ENCODE measurements at regions not wholly inside any gene's neighbourhood (a gene's known extent, or its start where the extent isn't known, plus 50 kb on each side); places are given as distances from the start of the nearest gene placed in this dataset.
"Not testable (repeated sequence)": the region's sequence is repeated elsewhere in the genome, so short reads cannot be mapped to it uniquely, and the experiment has no call there.

DNA sequence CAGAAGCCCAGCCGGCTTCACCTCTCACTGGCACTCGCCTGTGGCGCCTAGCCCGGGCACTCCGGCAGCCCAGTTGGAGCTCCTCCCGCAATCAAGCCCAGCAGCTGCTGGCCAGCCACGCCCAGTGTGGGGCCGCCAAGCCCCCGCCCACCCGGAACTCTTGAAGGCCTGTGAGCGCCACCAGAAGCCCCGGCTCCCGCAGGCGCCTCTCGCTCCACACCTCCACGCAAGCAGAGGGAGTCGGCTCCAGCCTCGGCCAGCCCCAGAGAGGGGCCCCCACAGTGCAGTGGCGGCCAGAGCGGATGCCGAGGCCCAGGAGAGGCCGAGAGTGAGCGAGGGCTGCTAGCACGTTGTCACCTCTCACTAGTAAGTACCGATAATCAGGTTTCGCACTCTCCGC is 240.7 kb downstream of the TFEC start:
- Histone ChIP-seq H2AFZ (ENCODE audit: low read depth, low read length) (no peak overlapping the region), H3K4me2 (ENCODE audit: low read length) (no peak overlapping the region), H3K9ac (ENCODE audit: low read length) (no peak overlapping the region), H3K79me2 (replicated peaks; ENCODE audit: insufficient read depth, low read length) (no peaks in the 10 kb centered on the region), H3K27me3 (ENCODE audit: insufficient read depth, low read depth, low read length) (no peaks in the 10 kb centered on the region), H3K9me2 (ENCODE audit: insufficient read depth, low read length) (no peaks in the 10 kb centered on the region), H3K4me3 (ENCODE audit: low read length) (no peak overlapping the region), H4K20me1 (ENCODE audit: insufficient read depth) (no peaks in the 10 kb centered on the region), H3K27ac (ENCODE audit: low read length) (no peak overlapping the region), H3F3A (ENCODE audit: insufficient read depth, low read length, poor library complexity, severe bottlenecking) (no peaks in the 10 kb centered on the region), H3K36me3 (ENCODE audit: insufficient read depth, low read length) (no peaks in the 10 kb centered on the region), H3K9me3 (ENCODE audit: low read length) (no peaks in the 10 kb centered on the region)
- no peak for TF ChIP-seq MXI1 (conservative IDR thresholded peaks at IDR 0.05; ENCODE audit: poor library complexity, severe bottlenecking)
- no peak for TF ChIP-seq EZH2 (IDR thresholded peaks at IDR 0.05; ENCODE audit: borderline replicate concordance, insufficient read depth, low read length, poor library complexity, severe bottlenecking)
- no peak for TF ChIP-seq TAF1 (IDR thresholded peaks at IDR 0.05; ENCODE audit: low read depth)
- no peak for TF ChIP-seq REST (IDR thresholded peaks at IDR 0.05; ENCODE audit: borderline replicate concordance)
- no peak for TF ChIP-seq POLR2AphosphoS5 (IDR thresholded peaks at IDR 0.05)
- no peak for TF ChIP-seq SMC3 (conservative IDR thresholded peaks at IDR 0.05; ENCODE audit: poor library complexity)
- no peak for TF ChIP-seq EP300 (conservative IDR thresholded peaks at IDR 0.05; ENCODE audit: poor library complexity, severe bottlenecking)
- TF ChIP-seq, protein P1, sequence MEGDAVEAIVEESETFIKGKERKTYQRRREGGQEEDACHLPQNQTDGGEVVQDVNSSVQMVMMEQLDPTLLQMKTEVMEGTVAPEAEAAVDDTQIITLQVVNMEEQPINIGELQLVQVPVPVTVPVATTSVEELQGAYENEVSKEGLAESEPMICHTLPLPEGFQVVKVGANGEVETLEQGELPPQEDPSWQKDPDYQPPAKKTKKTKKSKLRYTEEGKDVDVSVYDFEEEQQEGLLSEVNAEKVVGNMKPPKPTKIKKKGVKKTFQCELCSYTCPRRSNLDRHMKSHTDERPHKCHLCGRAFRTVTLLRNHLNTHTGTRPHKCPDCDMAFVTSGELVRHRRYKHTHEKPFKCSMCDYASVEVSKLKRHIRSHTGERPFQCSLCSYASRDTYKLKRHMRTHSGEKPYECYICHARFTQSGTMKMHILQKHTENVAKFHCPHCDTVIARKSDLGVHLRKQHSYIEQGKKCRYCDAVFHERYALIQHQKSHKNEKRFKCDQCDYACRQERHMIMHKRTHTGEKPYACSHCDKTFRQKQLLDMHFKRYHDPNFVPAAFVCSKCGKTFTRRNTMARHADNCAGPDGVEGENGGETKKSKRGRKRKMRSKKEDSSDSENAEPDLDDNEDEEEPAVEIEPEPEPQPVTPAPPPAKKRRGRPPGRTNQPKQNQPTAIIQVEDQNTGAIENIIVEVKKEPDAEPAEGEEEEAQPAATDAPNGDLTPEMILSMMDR (IDR thresholded peaks at IDR 0.05; ENCODE audit: poor library complexity, severe bottlenecking) = no peak
- no peak for TF ChIP-seq RAD21 (conservative IDR thresholded peaks at IDR 0.05)

DNA sequence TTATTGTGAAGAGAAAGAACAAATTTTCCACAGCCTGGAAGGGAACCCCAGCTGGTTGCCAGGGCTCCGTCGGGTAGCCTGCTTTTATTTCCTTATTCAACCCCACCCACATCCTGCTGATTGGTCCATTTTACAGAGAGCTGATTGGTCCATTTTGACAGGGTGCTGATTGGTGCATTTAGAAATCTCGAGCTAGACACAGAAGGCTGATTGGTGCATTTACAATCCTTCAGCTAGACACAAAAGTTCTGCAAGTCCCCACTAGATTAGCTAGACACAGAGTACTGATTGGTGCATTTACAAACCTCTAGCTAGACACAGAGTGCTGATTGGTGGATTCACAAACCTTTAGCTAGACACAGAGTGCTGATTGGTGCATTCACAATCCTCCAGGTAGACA is 241.1 kb downstream of the TFEC start:
- H3K27me3 ChIP-seq (ENCODE audit: insufficient read depth, low read depth, low read length); H3K36me3 ChIP-seq (ENCODE audit: insufficient read depth, low read length); H3K79me2 ChIP-seq (replicated peaks; ENCODE audit: insufficient read depth, low read length); H3K9me2 ChIP-seq (ENCODE audit: insufficient read depth, low read length); H3K9ac ChIP-seq (ENCODE audit: low read length); H3K4me2 ChIP-seq (ENCODE audit: low read length); H3K9me3 ChIP-seq (ENCODE audit: low read length); H3K4me3 ChIP-seq (ENCODE audit: low read length); H3K27ac ChIP-seq (ENCODE audit: low read length); H2AFZ ChIP-seq (ENCODE audit: low read depth, low read length); H3F3A ChIP-seq (ENCODE audit: insufficient read depth, low read length, poor library complexity, severe bottlenecking); H4K20me1 ChIP-seq (ENCODE audit: insufficient read depth): not testable (repeated sequence)

All from neural cell (in vitro differentiated cells).